HepG2 (cell line): ENCODE measurements at regions not wholly inside any gene's neighbourhood (a gene's known extent, or its start where the extent isn't known, plus 50 kb on each side); places are given as distances from the start of the nearest gene placed in this dataset.

Experiments used
- CBFB ChIP-seq: sonication (generic); formaldehyde crosslinking; IDR thresholded peaks from 2 replicates; pipeline ENCODE4 v1.4.0; 2020; ENCODE audit warnings: missing genetic modification reagents
- CTCF ChIP-seq: sonication (generic); formaldehyde crosslinking; IDR thresholded peaks from 2 replicates; pipeline ENCODE4 v1.5.0; 2020; ENCODE audit warnings: mild to moderate bottlenecking, missing genetic modification reagents, moderate library complexity
- ZBTB33 ChIP-seq: sonication (generic); formaldehyde crosslinking; IDR thresholded peaks from 2 replicates; pipeline ENCODE4 v1.4.0; 2020; ENCODE audit warnings: missing genetic modification reagents

GRCh38 chr11:96652516-96652915, 262.7 kb downstream of the JRKL start:
- no peak for TF ChIP-seq CTCF (CRISPR knock-in tag)
- TF ChIP-seq CBFB (CRISPR knock-in tag): no peak
- no peak for TF ChIP-seq ZBTB33 (CRISPR knock-in tag)
